Endodermal cell (in vitro differentiated cells): ENCODE measurements at regions not wholly inside any gene's neighbourhood (a gene's known extent, or its start where the extent isn't known, plus 50 kb on each side); places are given as distances from the start of the nearest gene placed in this dataset.

Experiments
- DNase-seq: peaks from one replicate; pipeline ENCODE4 v3.0.0-alpha.2; 2017
- H3K27ac ChIP-seq: 2 replicates; pipeline ENCODE4 v1.5.1; 2013; ENCODE audit warnings: mild to moderate bottlenecking, low read depth, low read length, moderate library complexity
- H3K27me3 ChIP-seq: 2 replicates; pipeline ENCODE4 v1.6.1; 2013; ENCODE audit warnings: mild to moderate bottlenecking, low read length, moderate library complexity; ENCODE audit not compliant: insufficient read depth, control insufficient read depth, poor library complexity, severe bottlenecking
- H3K36me3 ChIP-seq: 2 replicates; pipeline ENCODE4 v1.7.0; 2013; ENCODE audit warnings: mild to moderate bottlenecking, low read length, moderate library complexity; ENCODE audit not compliant: control insufficient read depth, insufficient read depth
- H3K4me1 ChIP-seq: one replicate; pipeline ENCODE4 v1.7.0; 2013; ENCODE audit warnings: low read length; ENCODE audit not compliant: control insufficient read depth, insufficient read depth
- H3K4me3 ChIP-seq: 2 replicates; pipeline ENCODE4 v1.5.1; 2013; ENCODE audit warnings: mild to moderate bottlenecking, low read length, moderate library complexity
- H3K9ac ChIP-seq: 2 replicates; pipeline ENCODE4 v1.6.1; 2013; ENCODE audit warnings: mild to moderate bottlenecking, low read length, moderate library complexity; ENCODE audit not compliant: poor library complexity, severe bottlenecking; ENCODE audit errors: extremely low read depth
- H3K9me3 ChIP-seq: 2 replicates; pipeline ENCODE4 v1.6.1; 2013; ENCODE audit warnings: mild to moderate bottlenecking, low read length, moderate library complexity; ENCODE audit not compliant: control insufficient read depth
- H3K27ac Mint-ChIP-seq: 2 replicates; pipeline ENCODE4 v1.8.0; 2020; ENCODE audit warnings: mixed read lengths
- H3K27me3 Mint-ChIP-seq: 2 replicates; pipeline ENCODE4 v1.8.0; 2021; ENCODE audit warnings: mild to moderate bottlenecking, mixed read lengths; ENCODE audit not compliant: insufficient read depth
- H3K36me3 Mint-ChIP-seq: 2 replicates; pipeline ENCODE4 v1.8.0; 2020; ENCODE audit warnings: low read depth, mixed read lengths
- H3K4me1 Mint-ChIP-seq: 2 replicates; pipeline ENCODE4 v1.8.0; 2020; ENCODE audit warnings: mixed read lengths
- H3K4me3 Mint-ChIP-seq: 2 replicates; pipeline ENCODE4 v1.8.0; 2020; ENCODE audit warnings: mild to moderate bottlenecking, moderate library complexity, mixed read lengths
- H3K9me3 Mint-ChIP-seq: 2 replicates; pipeline ENCODE4 v1.8.0; 2020; ENCODE audit warnings: mild to moderate bottlenecking, mixed read lengths
- WGBS, 2 experiments: methylation state at CpG; one replicate each; pipeline versions ENCODE4 v1.1.5 to v1.1.7; 2013; ENCODE audit warnings: missing lambda C conversion rate in 2 of 2, mixed read lengths in 1 of 2; ENCODE audit not compliant: insufficient coverage in 1 of 2, insufficient read length in 1 of 2; 5-methylcytosine and 5-hydroxymethylcytosine counted together
- TF ChIP-seq, protein P1 (sequence below): fragments of 200-600 bp; sonication (generic); conservative IDR thresholded peaks from 2 replicates; pipeline ENCODE4 v1.5.0; 2021; ENCODE audit warnings: antibody characterized with exemption, mild to moderate bottlenecking

DNA sequence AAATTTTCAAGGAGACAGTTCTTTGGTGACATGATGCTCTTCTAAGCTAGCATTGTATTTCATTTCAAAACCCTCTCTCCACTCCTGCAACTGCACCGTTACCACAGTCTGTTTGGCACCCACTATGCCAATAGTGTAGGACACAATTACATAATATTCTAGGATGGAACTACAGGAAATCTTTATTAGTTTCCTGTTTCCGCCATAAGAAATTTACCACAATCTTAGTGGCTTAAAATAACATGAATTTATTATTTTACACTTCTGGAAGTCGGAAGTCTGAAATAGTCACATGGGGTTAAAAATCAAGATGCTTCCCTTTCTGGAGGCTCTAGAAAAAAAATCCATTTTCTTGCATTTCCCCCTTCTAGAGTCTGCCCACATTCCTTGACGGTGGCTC lies 733.1 kb downstream of the HDGFL1 start:
- no peak overlapping the region for H3K4me3 ChIP-seq
- no peaks in the 10 kb centered on the region for H3K4me1 ChIP-seq
- DNase-seq: no peak
- no peaks in the 10 kb centered on the region for H3K27me3 ChIP-seq
- 93 to 96% methylated on average over 2 to 4 of the region's 4 CpGs for WGBS, 2 experiments
- H3K4me3 Mint-ChIP-seq: no peak overlapping the region
- H3K36me3 Mint-ChIP-seq: no peaks in the 10 kb centered on the region
- H3K9ac ChIP-seq: no peak overlapping the region
- peaks cover 13% of the 10 kb centered on the region for H3K9me3 Mint-ChIP-seq
- H3K36me3 ChIP-seq: no peaks in the 10 kb centered on the region
- TF ChIP-seq, protein P1, sequence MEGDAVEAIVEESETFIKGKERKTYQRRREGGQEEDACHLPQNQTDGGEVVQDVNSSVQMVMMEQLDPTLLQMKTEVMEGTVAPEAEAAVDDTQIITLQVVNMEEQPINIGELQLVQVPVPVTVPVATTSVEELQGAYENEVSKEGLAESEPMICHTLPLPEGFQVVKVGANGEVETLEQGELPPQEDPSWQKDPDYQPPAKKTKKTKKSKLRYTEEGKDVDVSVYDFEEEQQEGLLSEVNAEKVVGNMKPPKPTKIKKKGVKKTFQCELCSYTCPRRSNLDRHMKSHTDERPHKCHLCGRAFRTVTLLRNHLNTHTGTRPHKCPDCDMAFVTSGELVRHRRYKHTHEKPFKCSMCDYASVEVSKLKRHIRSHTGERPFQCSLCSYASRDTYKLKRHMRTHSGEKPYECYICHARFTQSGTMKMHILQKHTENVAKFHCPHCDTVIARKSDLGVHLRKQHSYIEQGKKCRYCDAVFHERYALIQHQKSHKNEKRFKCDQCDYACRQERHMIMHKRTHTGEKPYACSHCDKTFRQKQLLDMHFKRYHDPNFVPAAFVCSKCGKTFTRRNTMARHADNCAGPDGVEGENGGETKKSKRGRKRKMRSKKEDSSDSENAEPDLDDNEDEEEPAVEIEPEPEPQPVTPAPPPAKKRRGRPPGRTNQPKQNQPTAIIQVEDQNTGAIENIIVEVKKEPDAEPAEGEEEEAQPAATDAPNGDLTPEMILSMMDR: no peak
- H3K4me1 Mint-ChIP-seq: no peaks in the 10 kb centered on the region
- no peak overlapping the region for H3K27ac ChIP-seq
- H3K27ac Mint-ChIP-seq: no peak overlapping the region
- peaks cover 5% of the 10 kb centered on the region for H3K9me3 ChIP-seq
- no peaks in the 10 kb centered on the region for H3K27me3 Mint-ChIP-seq

GRCh38 chr6:23305325-23305943 lies 736.1 kb downstream of the HDGFL1 start:
- Histone ChIP-seq H3K4me1 (no peaks in the 10 kb centered on the region), H3K9me3 (peaks cover 4% of the 10 kb centered on the region), H3K9ac (no peak overlapping the region), H3K27me3 (no peaks in the 10 kb centered on the region), H3K36me3 (no peaks in the 10 kb centered on the region), H3K4me3 (no peak overlapping the region), H3K27ac (no peak overlapping the region)
- Mint-ChIP-seq H3K27me3 (no peaks in the 10 kb centered on the region), H3K27ac (no peak overlapping the region), H3K4me1 (no peaks in the 10 kb centered on the region), H3K4me3 (no peak overlapping the region), H3K36me3 (no peaks in the 10 kb centered on the region), H3K9me3 (peaks cover 12% of the 10 kb centered on the region)
- TF ChIP-seq, protein P1: no peak
- 92 to 97% methylated on average over 2 of the region's 2 CpGs for WGBS, 2 experiments
- DNase-seq: no peak

GRCh38 chr6:23306251-23306950 lies 737.0 kb downstream of the HDGFL1 start:
- no peaks in the 10 kb centered on the region for H3K36me3 Mint-ChIP-seq
- no peak overlapping the region for H3K27ac Mint-ChIP-seq
- Histone ChIP-seq H3K4me1 (no peaks in the 10 kb centered on the region), H3K36me3 (no peaks in the 10 kb centered on the region), H3K4me3 (no peak overlapping the region), H3K27me3 (no peaks in the 10 kb centered on the region), H3K9ac (no peak overlapping the region), H3K27ac (no peak overlapping the region), H3K9me3 (no peaks in the 10 kb centered on the region)
- H3K9me3 Mint-ChIP-seq: peaks cover 2% of the 10 kb centered on the region
- DNase-seq: no peak
- no peaks in the 10 kb centered on the region for H3K4me1 Mint-ChIP-seq
- no peaks in the 10 kb centered on the region for H3K27me3 Mint-ChIP-seq
- no peak overlapping the region for H3K4me3 Mint-ChIP-seq
- 100% methylated on average over 1 of the region's 2 CpGs; no CpG with 5 or more reads in 1 of the 2 experiments for WGBS, 2 experiments
- TF ChIP-seq, protein P1: no peak
